GM12891 (cell line): ENCODE measurements at regions not wholly inside any gene's neighbourhood (a gene's known extent, or its start where the extent isn't known, plus 50 kb on each side); places are given as distances from the start of the nearest gene placed in this dataset.

Source experiments
- POLR2A ChIP-seq: IDR thresholded peaks from 2 replicates; pipeline ENCODE4 v1.6.1; 2011; ENCODE audit warnings: low read depth, low read length, control low read depth
- SPI1 ChIP-seq: IDR thresholded peaks from 2 replicates; pipeline ENCODE4 v1.6.1; 2011; ENCODE audit warnings: low read depth, low read length, control low read depth
- TAF1 ChIP-seq: IDR thresholded peaks from 2 replicates; pipeline ENCODE4 v1.6.1; 2011; ENCODE audit warnings: low read depth, low read length, control low read depth

DNA sequence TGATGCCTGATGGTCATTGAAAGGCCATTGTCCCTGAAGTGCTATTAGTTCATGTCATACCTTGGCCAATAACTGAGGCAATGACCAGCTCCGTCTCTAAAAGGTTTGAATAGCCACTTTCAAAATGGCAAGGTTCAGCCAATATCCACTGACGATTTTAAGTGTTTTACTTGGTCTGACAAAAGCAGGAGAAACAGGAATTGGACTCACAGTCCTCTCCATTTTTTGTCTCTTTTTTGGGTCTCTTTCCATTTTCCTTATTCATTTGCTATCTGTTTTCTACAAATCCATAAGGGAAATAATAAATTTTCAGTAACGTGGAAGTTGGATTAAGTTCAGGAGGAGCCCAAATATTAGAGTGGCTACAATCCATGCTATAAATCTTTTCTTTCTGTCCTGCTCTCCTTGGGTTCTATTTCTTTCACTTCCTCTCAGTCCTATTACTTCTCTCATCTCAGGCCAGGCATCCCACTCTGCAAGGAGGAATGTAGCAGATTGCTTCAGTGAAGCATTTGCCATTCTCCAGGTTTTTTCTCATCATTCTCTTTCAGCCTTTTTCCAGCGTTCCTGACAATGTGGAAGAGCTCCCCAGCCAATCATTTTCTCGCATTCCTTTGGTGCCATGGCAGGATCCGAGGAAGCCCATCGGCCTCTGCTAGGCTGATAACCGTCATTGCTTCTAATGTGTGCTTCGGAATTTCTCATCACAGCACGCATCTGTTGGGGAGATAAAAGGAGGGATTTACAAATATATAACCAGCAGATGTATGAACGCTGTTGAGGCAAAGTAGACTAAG, 414.5 kb downstream of the ADGRL2 start:
- no peak for TF ChIP-seq SPI1
- no peak for TF ChIP-seq POLR2A
- TF ChIP-seq TAF1: no peak
